ENCODE measurements at regions not wholly inside any gene's neighbourhood (a gene's known extent, or its start where the extent isn't known, plus 50 kb on each side); places are given as distances from the start of the nearest gene placed in this dataset.

GRCh38 chr3:64970634-64971033 lies 282.8 kb upstream of the ADAMTS9 start:
- FAIRE-seq: no peak
- no peak for TF ChIP-seq CTCF (IDR thresholded peaks at IDR 0.05; ENCODE audit: insufficient read depth, missing control alignments)
- no peak for DNase-seq (ENCODE audit: insufficient read length, low spot score)

GRCh38 chr3:64961301-64961700 lies 273.5 kb upstream of the ADAMTS9 start:
- FAIRE-seq: no peak
- no peak for TF ChIP-seq CTCF (IDR thresholded peaks at IDR 0.05; ENCODE audit: insufficient read depth, missing control alignments)
- no peak for DNase-seq (ENCODE audit: insufficient read length, low spot score)

GRCh38 chr3:64958199-64958843 lies 270.5 kb upstream of the ADAMTS9 start:
- no peak for FAIRE-seq
- no peak for DNase-seq (ENCODE audit: insufficient read length, low spot score)
- no peak for TF ChIP-seq CTCF (IDR thresholded peaks at IDR 0.05; ENCODE audit: insufficient read depth, missing control alignments)

GRCh38 chr3:64957408-64958198 lies 269.8 kb upstream of the ADAMTS9 start:
- FAIRE-seq (no peak), DNase-seq (ENCODE audit: insufficient read length, low spot score) (no peak)
- TF ChIP-seq CTCF (IDR thresholded peaks at IDR 0.05; ENCODE audit: insufficient read depth, missing control alignments): no peak

GRCh38 chr3:64956711-64957325 lies 269.0 kb upstream of the ADAMTS9 start:
- TF ChIP-seq CTCF (IDR thresholded peaks at IDR 0.05; ENCODE audit: insufficient read depth, missing control alignments): no peak
- DNase-seq (ENCODE audit: insufficient read length, low spot score): no peak
- FAIRE-seq: no peak

GRCh38 chr3:64954995-64955636 lies 267.3 kb upstream of the ADAMTS9 start:
- DNase-seq (ENCODE audit: insufficient read length, low spot score) (no peak), FAIRE-seq (no peak)
- TF ChIP-seq CTCF (IDR thresholded peaks at IDR 0.05; ENCODE audit: insufficient read depth, missing control alignments): no peak

Measured in D721Med (cell line).